ENCODE measurements at regions not wholly inside any gene's neighbourhood (a gene's known extent, or its start where the extent isn't known, plus 50 kb on each side); places are given as distances from the start of the nearest gene placed in this dataset.

- H3K9me3 ChIP-seq (ENCODE audit: control insufficient read depth in 4 of 4, insufficient read depth in 3 of 4, low read length in 3 of 4), result no peaks in the 10 kb centered on the region
- TF ChIP-seq, protein P1, sequence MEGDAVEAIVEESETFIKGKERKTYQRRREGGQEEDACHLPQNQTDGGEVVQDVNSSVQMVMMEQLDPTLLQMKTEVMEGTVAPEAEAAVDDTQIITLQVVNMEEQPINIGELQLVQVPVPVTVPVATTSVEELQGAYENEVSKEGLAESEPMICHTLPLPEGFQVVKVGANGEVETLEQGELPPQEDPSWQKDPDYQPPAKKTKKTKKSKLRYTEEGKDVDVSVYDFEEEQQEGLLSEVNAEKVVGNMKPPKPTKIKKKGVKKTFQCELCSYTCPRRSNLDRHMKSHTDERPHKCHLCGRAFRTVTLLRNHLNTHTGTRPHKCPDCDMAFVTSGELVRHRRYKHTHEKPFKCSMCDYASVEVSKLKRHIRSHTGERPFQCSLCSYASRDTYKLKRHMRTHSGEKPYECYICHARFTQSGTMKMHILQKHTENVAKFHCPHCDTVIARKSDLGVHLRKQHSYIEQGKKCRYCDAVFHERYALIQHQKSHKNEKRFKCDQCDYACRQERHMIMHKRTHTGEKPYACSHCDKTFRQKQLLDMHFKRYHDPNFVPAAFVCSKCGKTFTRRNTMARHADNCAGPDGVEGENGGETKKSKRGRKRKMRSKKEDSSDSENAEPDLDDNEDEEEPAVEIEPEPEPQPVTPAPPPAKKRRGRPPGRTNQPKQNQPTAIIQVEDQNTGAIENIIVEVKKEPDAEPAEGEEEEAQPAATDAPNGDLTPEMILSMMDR (IDR thresholded peaks at IDR 0.05; ENCODE audit: control extremely low read depth, extremely low read depth), result no peak
- H3K27ac ChIP-seq (ENCODE audit: low read depth in 1 of 2, low read length in 1 of 2), result no peak overlapping the region
- no peak overlapping the region for H3K9ac ChIP-seq (ENCODE audit: insufficient read depth in 1 of 2, low read length in 2 of 2)
- H3K36me3 ChIP-seq (ENCODE audit: control insufficient read depth in 4 of 4, insufficient read depth in 4 of 4, low read length in 4 of 4), result no peaks in the 10 kb centered on the region
- H3K4me3 ChIP-seq, result no peak overlapping the region
- DNase-seq, result no peak
- no peaks in the 10 kb centered on the region for H3K27me3 ChIP-seq (ENCODE audit: control insufficient read depth in 3 of 3, insufficient read depth in 3 of 3, low read length in 2 of 3)
- no peak for ATAC-seq (ENCODE audit: insufficient read depth, low FRiP score)
- 50 to 74% methylated on average over 2 of the region's 2 CpGs for WGBS, 2 donors
- H3K4me1 ChIP-seq (ENCODE audit: control insufficient read depth in 5 of 5, insufficient read depth in 5 of 5, low read length in 5 of 5), result no peaks in the 10 kb centered on the region
These were observed 210.1 kb upstream of the FAT4 start for GRCh38 chr4:125104616-125105015.

- Histone ChIP-seq H3K27me3 (ENCODE audit: control insufficient read depth in 3 of 3, insufficient read depth in 3 of 3, low read length in 2 of 3) (no peaks in the 10 kb centered on the region), H3K27ac (ENCODE audit: low read depth in 1 of 2, low read length in 1 of 2) (no peak overlapping the region), H3K9me3 (ENCODE audit: control insufficient read depth in 4 of 4, insufficient read depth in 3 of 4, low read length in 3 of 4) (no peaks in the 10 kb centered on the region), H3K4me1 (ENCODE audit: control insufficient read depth in 5 of 5, insufficient read depth in 5 of 5, low read length in 5 of 5) (no peaks in the 10 kb centered on the region), H3K36me3 (ENCODE audit: control insufficient read depth in 4 of 4, insufficient read depth in 4 of 4, low read length in 4 of 4) (no peaks in the 10 kb centered on the region), H3K9ac (ENCODE audit: insufficient read depth in 1 of 2, low read length in 2 of 2) (no peak overlapping the region), H3K4me3 (no peak overlapping the region)
- DNase-seq (no peak), ATAC-seq (ENCODE audit: insufficient read depth, low FRiP score) (no peak)
- 86 to 87% methylated on average over 3 of the region's 3 CpGs for WGBS, 2 donors
- TF ChIP-seq, protein P1 (IDR thresholded peaks at IDR 0.05; ENCODE audit: control extremely low read depth, extremely low read depth), result no peak
These were observed 213.0 kb upstream of the FAT4 start for GRCh38 chr4:125101719-125102118.

GRCh38 chr4:125097729-125098128 lies 217.0 kb upstream of the FAT4 start:
- TF ChIP-seq, protein P1 (IDR thresholded peaks at IDR 0.05; ENCODE audit: control extremely low read depth, extremely low read depth), result no peak
- H3K9ac ChIP-seq (ENCODE audit: insufficient read depth in 1 of 2, low read length in 2 of 2), result no peak overlapping the region
- no peaks in the 10 kb centered on the region for H3K4me1 ChIP-seq (ENCODE audit: control insufficient read depth in 5 of 5, insufficient read depth in 5 of 5, low read length in 5 of 5)
- no peaks in the 10 kb centered on the region for H3K36me3 ChIP-seq (ENCODE audit: control insufficient read depth in 4 of 4, insufficient read depth in 4 of 4, low read length in 4 of 4)
- H3K27me3 ChIP-seq (ENCODE audit: control insufficient read depth in 3 of 3, insufficient read depth in 3 of 3, low read length in 2 of 3), result no peaks in the 10 kb centered on the region
- WGBS, 2 donors, result 56 to 67% methylated on average over 2 of the region's 2 CpGs
- ATAC-seq (ENCODE audit: insufficient read depth, low FRiP score) (no peak), DNase-seq (no peak)
- H3K27ac ChIP-seq (ENCODE audit: low read depth in 1 of 2, low read length in 1 of 2), result no peak overlapping the region
- no peak overlapping the region for H3K4me3 ChIP-seq
- H3K9me3 ChIP-seq (ENCODE audit: control insufficient read depth in 4 of 4, insufficient read depth in 3 of 4, low read length in 3 of 4), result no peaks in the 10 kb centered on the region

DNA sequence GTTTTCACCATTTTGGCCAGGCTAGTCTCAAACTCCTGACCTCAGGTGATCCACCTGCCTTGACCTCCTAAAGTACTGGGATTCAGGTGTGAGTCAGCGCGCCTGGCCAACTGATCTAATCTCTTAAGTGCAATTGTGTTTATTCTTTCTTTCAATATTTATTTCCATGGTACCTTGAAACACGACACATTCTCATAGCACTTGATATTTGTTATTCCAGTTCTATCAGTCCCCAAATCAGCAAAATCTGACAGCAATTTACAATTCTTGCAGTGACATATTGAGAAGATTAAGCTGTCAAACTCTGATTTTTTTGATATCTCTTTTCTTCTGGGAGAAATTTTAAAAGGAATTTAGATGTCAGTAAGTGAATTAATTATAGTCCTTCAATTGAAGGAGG lies 218.1 kb upstream of the FAT4 start:
- Histone ChIP-seq H3K9ac (ENCODE audit: insufficient read depth in 1 of 2, low read length in 2 of 2) (no peak overlapping the region), H3K4me1 (ENCODE audit: control insufficient read depth in 5 of 5, insufficient read depth in 5 of 5, low read length in 5 of 5) (no peaks in the 10 kb centered on the region), H3K4me3 (no peak overlapping the region), H3K27me3 (ENCODE audit: control insufficient read depth in 3 of 3, insufficient read depth in 3 of 3, low read length in 2 of 3) (no peaks in the 10 kb centered on the region), H3K36me3 (ENCODE audit: control insufficient read depth in 4 of 4, insufficient read depth in 4 of 4, low read length in 4 of 4) (no peaks in the 10 kb centered on the region), H3K27ac (ENCODE audit: low read depth in 1 of 2, low read length in 1 of 2) (no peak overlapping the region), H3K9me3 (ENCODE audit: control insufficient read depth in 4 of 4, insufficient read depth in 3 of 4, low read length in 3 of 4) (no peaks in the 10 kb centered on the region)
- DNase-seq (no peak), ATAC-seq (ENCODE audit: insufficient read depth, low FRiP score) (no peak)
- TF ChIP-seq, protein P1 (IDR thresholded peaks at IDR 0.05; ENCODE audit: control extremely low read depth, extremely low read depth), result no peak
- 84% methylated on average over 3 of the region's 3 CpGs for WGBS, 2 donors

Data from lung (tissue), 11 donors.